ENCODE measurements at regions not wholly inside any gene's neighbourhood (a gene's known extent, or its start where the extent isn't known, plus 50 kb on each side); places are given as distances from the start of the nearest gene placed in this dataset.
A peak's percentile ranks its signal among the peaks of the same experiment; 100 is the strongest.
"Not testable (repeated sequence)": the region's sequence is repeated elsewhere in the genome, so short reads cannot be mapped to it uniquely, and the experiment has no call there.

DNA sequence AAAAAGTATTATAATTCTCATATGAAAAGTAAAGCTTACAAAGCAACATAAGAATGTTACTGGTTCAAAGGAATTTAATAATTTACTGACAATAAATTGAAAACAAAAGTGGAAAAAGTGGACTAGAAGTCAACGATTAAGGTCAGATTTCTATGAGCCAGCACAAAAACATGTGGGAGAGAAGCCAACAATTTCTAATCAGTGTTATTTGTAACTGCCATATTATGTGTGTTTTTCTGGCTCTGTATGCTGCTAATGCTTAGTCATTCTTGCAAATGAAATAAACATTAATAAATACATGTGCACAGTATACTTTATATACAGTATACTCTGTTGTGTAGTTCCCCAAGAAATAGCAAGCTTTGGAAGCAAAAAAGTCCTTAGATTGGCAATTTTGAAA lies 301.3 kb upstream of the RGPD4 start:
- Histone ChIP-seq H3K9me3 (ENCODE audit: control insufficient read depth in 4 of 4, insufficient read depth in 3 of 4, low read length in 3 of 4) (peaks cover 0 to 4% (median 0%) of the 10 kb centered on the region in 4 donors), H3K4me1 (ENCODE audit: control insufficient read depth in 5 of 5, insufficient read depth in 5 of 5, low read length in 5 of 5) (no peaks in the 10 kb centered on the region), H3K4me3 (no peak overlapping the region), H3K36me3 (ENCODE audit: control insufficient read depth in 4 of 4, insufficient read depth in 4 of 4, low read length in 4 of 4) (no peaks in the 10 kb centered on the region), H3K9ac (ENCODE audit: insufficient read depth in 1 of 2, low read length in 2 of 2) (no peak overlapping the region), H3K27me3 (ENCODE audit: control insufficient read depth in 3 of 3, insufficient read depth in 3 of 3, low read length in 2 of 3) (no peaks in the 10 kb centered on the region), H3K27ac (ENCODE audit: low read depth in 1 of 2, low read length in 1 of 2) (no peak overlapping the region)
- ATAC-seq (ENCODE audit: insufficient read depth, low FRiP score) (no peak), DNase-seq (peak in 2 of 3 donors; percentile 3 to 23)
- TF ChIP-seq, protein P1, sequence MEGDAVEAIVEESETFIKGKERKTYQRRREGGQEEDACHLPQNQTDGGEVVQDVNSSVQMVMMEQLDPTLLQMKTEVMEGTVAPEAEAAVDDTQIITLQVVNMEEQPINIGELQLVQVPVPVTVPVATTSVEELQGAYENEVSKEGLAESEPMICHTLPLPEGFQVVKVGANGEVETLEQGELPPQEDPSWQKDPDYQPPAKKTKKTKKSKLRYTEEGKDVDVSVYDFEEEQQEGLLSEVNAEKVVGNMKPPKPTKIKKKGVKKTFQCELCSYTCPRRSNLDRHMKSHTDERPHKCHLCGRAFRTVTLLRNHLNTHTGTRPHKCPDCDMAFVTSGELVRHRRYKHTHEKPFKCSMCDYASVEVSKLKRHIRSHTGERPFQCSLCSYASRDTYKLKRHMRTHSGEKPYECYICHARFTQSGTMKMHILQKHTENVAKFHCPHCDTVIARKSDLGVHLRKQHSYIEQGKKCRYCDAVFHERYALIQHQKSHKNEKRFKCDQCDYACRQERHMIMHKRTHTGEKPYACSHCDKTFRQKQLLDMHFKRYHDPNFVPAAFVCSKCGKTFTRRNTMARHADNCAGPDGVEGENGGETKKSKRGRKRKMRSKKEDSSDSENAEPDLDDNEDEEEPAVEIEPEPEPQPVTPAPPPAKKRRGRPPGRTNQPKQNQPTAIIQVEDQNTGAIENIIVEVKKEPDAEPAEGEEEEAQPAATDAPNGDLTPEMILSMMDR (IDR thresholded peaks at IDR 0.05; ENCODE audit: control extremely low read depth, extremely low read depth) = no peak
- WGBS, 2 donors = 80 to 91% methylated on average over 1 of the region's 1 CpG

DNA sequence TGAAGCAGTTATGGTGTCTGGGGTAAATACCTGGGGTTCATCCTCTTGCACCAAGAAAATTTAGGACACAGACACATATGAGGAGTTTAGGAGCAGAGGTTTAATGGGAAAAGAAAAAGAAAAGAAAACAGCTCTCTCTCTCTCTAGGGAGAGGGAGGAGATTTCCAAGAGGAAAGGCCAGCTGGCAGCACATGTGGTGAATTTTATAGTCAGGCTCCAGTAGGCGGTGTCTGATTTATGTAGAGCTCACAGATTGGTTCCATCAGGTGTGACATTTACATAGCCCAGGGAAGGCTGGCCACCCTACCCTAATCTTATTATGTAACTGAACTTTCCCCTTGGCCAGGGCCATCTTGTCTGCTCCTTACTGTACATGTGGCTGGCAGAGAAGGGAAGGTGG lies 297.5 kb upstream of the RGPD4 start:
- no peaks in the 10 kb centered on the region for H3K36me3 ChIP-seq (ENCODE audit: control insufficient read depth in 4 of 4, insufficient read depth in 4 of 4, low read length in 4 of 4)
- H3K9me3 ChIP-seq (ENCODE audit: control insufficient read depth in 4 of 4, insufficient read depth in 3 of 4, low read length in 3 of 4) = peaks cover 0 to 4% (median 0%) of the 10 kb centered on the region in 4 donors
- ATAC-seq (ENCODE audit: insufficient read depth, low FRiP score) (no peak), DNase-seq (peak; percentile 34 to 69 (median 49))
- no peak overlapping the region for H3K27ac ChIP-seq (ENCODE audit: low read depth in 1 of 2, low read length in 1 of 2)
- WGBS, 2 donors = 71 to 79% methylated on average over 1 of the region's 1 CpG
- H3K4me3 ChIP-seq = no peak overlapping the region
- H3K9ac ChIP-seq (ENCODE audit: insufficient read depth in 1 of 2, low read length in 2 of 2) = no peak overlapping the region
- H3K4me1 ChIP-seq (ENCODE audit: control insufficient read depth in 5 of 5, insufficient read depth in 5 of 5, low read length in 5 of 5) = no peaks in the 10 kb centered on the region
- TF ChIP-seq, protein P1 (IDR thresholded peaks at IDR 0.05; ENCODE audit: control extremely low read depth, extremely low read depth) = no peak
- H3K27me3 ChIP-seq (ENCODE audit: control insufficient read depth in 3 of 3, insufficient read depth in 3 of 3, low read length in 2 of 3) = no peaks in the 10 kb centered on the region

DNA sequence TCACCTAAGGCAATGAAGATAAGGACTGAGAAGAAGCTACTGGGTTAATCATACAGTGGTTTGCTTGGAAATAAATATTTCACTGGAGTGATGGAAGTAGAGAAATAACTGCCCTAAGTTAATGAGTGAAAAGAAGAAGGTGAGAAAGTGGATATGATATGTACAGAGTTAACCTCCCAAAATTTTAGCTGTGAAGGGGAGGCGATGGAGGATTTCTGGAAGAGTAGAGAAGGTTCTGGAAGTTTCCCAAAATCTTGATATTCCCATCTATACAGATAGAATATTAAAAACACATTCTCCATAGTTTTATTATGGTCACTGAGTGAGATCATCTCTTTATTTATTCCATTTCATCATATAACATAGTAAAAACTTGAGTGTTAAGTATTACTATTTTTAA lies 296.6 kb upstream of the RGPD4 start:
- 90 to 97% methylated on average over 1 of the region's 1 CpG for WGBS, 2 donors
- Histone ChIP-seq H3K27me3 (ENCODE audit: control insufficient read depth in 3 of 3, insufficient read depth in 3 of 3, low read length in 2 of 3) (no peaks in the 10 kb centered on the region), H3K27ac (ENCODE audit: low read depth in 1 of 2, low read length in 1 of 2) (no peak overlapping the region), H3K9me3 (ENCODE audit: control insufficient read depth in 4 of 4, insufficient read depth in 3 of 4, low read length in 3 of 4) (no peaks in the 10 kb centered on the region), H3K4me3 (no peak overlapping the region), H3K9ac (ENCODE audit: insufficient read depth in 1 of 2, low read length in 2 of 2) (no peak overlapping the region), H3K36me3 (ENCODE audit: control insufficient read depth in 4 of 4, insufficient read depth in 4 of 4, low read length in 4 of 4) (no peaks in the 10 kb centered on the region), H3K4me1 (ENCODE audit: control insufficient read depth in 5 of 5, insufficient read depth in 5 of 5, low read length in 5 of 5) (no peaks in the 10 kb centered on the region)
- TF ChIP-seq, protein P1 (IDR thresholded peaks at IDR 0.05; ENCODE audit: control extremely low read depth, extremely low read depth) = no peak
- ATAC-seq (ENCODE audit: insufficient read depth, low FRiP score) (no peak), DNase-seq (no peak)

DNA sequence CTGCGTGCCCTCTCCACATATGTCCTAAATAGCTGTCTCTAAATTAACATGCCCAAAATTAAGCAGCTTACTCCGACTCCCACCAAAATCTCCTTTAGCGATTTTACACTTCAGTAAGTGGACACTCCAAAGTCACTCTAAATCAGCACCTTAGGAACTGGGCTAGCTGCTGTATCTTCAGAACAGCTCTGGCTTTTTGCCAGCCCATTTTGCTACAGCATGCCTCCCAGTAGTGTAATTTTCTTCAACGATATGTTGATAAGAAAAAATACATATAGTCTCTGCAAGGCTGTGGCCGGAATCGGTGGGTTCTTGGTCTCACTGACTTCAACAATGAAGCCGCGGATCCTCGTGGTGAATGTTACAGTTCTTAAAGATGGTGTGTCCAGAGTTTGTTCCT lies 291.8 kb upstream of the RGPD4 start:
- TF ChIP-seq, protein P1 (IDR thresholded peaks at IDR 0.05; ENCODE audit: control extremely low read depth, extremely low read depth) = no peak
- Histone ChIP-seq H3K27ac (ENCODE audit: low read depth in 1 of 2, low read length in 1 of 2) (no peak overlapping the region), H3K4me1 (ENCODE audit: control insufficient read depth in 5 of 5, insufficient read depth in 5 of 5, low read length in 5 of 5) (no peaks in the 10 kb centered on the region), H3K9me3 (ENCODE audit: control insufficient read depth in 4 of 4, insufficient read depth in 3 of 4, low read length in 3 of 4) (no peaks in the 10 kb centered on the region), H3K36me3 (ENCODE audit: control insufficient read depth in 4 of 4, insufficient read depth in 4 of 4, low read length in 4 of 4) (no peaks in the 10 kb centered on the region), H3K9ac (ENCODE audit: insufficient read depth in 1 of 2, low read length in 2 of 2) (no peak overlapping the region), H3K4me3 (no peak overlapping the region), H3K27me3 (ENCODE audit: control insufficient read depth in 3 of 3, insufficient read depth in 3 of 3, low read length in 2 of 3) (no peaks in the 10 kb centered on the region)
- DNase-seq = no peak
- ATAC-seq (ENCODE audit: insufficient read depth, low FRiP score) = no peak
- WGBS, 2 donors = 86 to 94% methylated on average over 9 of the region's 9 CpGs

DNA sequence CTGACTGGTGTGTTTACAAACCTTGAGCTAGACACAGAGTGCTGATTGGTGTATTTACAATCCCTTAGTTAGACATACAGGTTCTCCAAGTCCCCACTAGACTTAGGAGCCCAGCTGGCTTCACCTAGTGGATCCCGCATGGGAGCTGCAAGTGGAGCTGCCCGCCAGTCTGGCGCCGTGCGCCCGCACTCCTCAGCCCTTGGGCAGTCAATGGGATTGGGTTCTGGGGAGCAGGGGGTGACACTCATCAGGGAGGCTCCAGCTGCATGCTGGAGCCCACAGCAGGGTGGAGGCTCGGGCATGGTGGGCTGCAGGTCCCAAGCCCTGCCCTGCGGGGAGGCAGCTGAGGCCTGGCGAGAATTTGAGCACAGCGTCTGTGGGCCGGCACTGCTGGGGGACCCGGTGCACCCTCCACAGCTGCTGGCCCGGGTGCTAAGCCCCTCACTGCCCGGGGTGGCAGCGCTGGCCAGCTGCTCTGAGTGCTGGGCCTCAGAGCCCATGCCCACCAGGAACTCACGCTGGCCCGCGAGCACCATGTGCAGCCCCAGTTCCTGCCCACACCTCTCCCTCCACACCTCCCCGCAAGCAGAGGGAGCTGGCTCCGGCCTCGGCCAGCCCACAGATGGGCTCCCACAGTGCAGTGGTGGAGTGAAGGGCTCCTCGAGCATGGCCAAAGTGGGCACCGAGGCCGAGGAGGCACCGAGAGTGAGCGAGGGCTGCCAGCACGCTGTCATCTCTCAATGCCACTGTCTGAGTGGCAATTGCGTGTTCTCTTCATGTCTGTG lies 290.6 kb upstream of the RGPD4 start:
- WGBS, 2 donors = 91 to 94% methylated on average over 26 to 28 of the region's 28 CpGs
- ATAC-seq (ENCODE audit: insufficient read depth, low FRiP score); H3K27ac ChIP-seq (ENCODE audit: low read depth in 1 of 2, low read length in 1 of 2); H3K9me3 ChIP-seq (ENCODE audit: control insufficient read depth in 4 of 4, insufficient read depth in 3 of 4, low read length in 3 of 4); H3K9ac ChIP-seq (ENCODE audit: insufficient read depth in 1 of 2, low read length in 2 of 2); DNase-seq; H3K4me3 ChIP-seq; H3K27me3 ChIP-seq (ENCODE audit: control insufficient read depth in 3 of 3, insufficient read depth in 3 of 3, low read length in 2 of 3); H3K36me3 ChIP-seq (ENCODE audit: control insufficient read depth in 4 of 4, insufficient read depth in 4 of 4, low read length in 4 of 4); H3K4me1 ChIP-seq (ENCODE audit: control insufficient read depth in 5 of 5, insufficient read depth in 5 of 5, low read length in 5 of 5): not testable (repeated sequence)
